ENCODE measurements at regions not wholly inside any gene's neighbourhood (a gene's known extent, or its start where the extent isn't known, plus 50 kb on each side); places are given as distances from the start of the nearest gene placed in this dataset.

GRCh38 chr18:28786926-28787325 lies 610.0 kb upstream of the CDH2 start:
- Histone ChIP-seq H3K4me2 (ENCODE audit: control insufficient read depth, insufficient read depth) (no peak overlapping the region), H2AFZ (ENCODE audit: control insufficient read depth, low read depth, low read length) (no peak overlapping the region), H3K27ac (ENCODE audit: control insufficient read depth, insufficient read depth) (no peak overlapping the region), H3K9me3 (replicated peaks; ENCODE audit: control insufficient read depth, insufficient read depth, low read length) (no peaks in the 10 kb centered on the region), H3K4me3 (no peak overlapping the region), H3K9ac (ENCODE audit: control insufficient read depth, insufficient read depth, low read length) (no peak overlapping the region), H3K36me3 (ENCODE audit: control insufficient read depth in 2 of 2, insufficient read depth in 2 of 2, low read length in 1 of 2) (no peaks in the 10 kb centered on the region), H4K20me1 (ENCODE audit: control insufficient read depth, insufficient read depth) (no peaks in the 10 kb centered on the region), H3K27me3 (replicated peaks in 1 of 2; ENCODE audit: control insufficient read depth in 2 of 2, insufficient read depth in 2 of 2, low read length in 1 of 2) (no peaks in the 10 kb centered on the region), H3K79me2 (ENCODE audit: control insufficient read depth, insufficient read depth, low read length) (no peaks in the 10 kb centered on the region), H3K4me1 (ENCODE audit: control insufficient read depth, insufficient read depth, low read length) (no peaks in the 10 kb centered on the region)
- in situ Hi-C loops (cut with MboI) = no loop called here
- CTCF ChIA-PET = interaction anchor here (0.9 to 1.2 kb wide), 2 partner anchors 9 to 18 kb away, joined by 3 read pairs; no protein-coding TSS in a partner anchor
- RAD21 ChIA-PET (ENCODE audit: unreplicated experiment) = no interaction called here
- DNase-seq (ENCODE audit: low read depth, low spot score) = no peak
- BruUV-seq (replicated peaks) = no TSS peak
- POLR2A ChIA-PET = no interaction called here
- SMC1A ChIA-PET (ENCODE audit: uncharacterized antibody, unreplicated experiment) = no interaction called here
- WGBS (ENCODE audit: insufficient coverage, insufficient replicate concordance, low lambda C conversion rate, missing lambda C conversion rate) = 0% methylated on average over 3 of the region's 3 CpGs
- no peak for FAIRE-seq
- intact Hi-C loops (cut with micrococcal nuclease; ENCODE audit: unreplicated experiment) = no loop called here
- no peak for ATAC-seq
- TF ChIP-seq E2F8 (IDR thresholded peaks at IDR 0.05; ENCODE audit: low read depth, partially characterized antibody) (no peak), FOXK2 (IDR thresholded peaks at IDR 0.05) (no peak), YBX1 (IDR thresholded peaks at IDR 0.05) (no peak), PBX3 (IDR thresholded peaks at IDR 0.05; ENCODE audit: insufficient replicate concordance, low read depth, low read length) (no peak), MAX (IDR thresholded peaks at IDR 0.05; ENCODE audit: low read depth, low read length) (no peak), SREBF1 (IDR thresholded peaks at IDR 0.05; ENCODE audit: low read length) (no peak), STAT1 (conservative IDR thresholded peaks at IDR 0.05) (no peak), ELK1 (IDR thresholded peaks at IDR 0.05; ENCODE audit: low read depth, low read length) (no peak), SP1 (IDR thresholded peaks at IDR 0.05; ENCODE audit: low read depth, low read length) (no peak), FOS (IDR thresholded peaks at IDR 0.05; ENCODE audit: borderline replicate concordance, extremely low read depth, insufficient read length) (no peak), ZBTB33 (IDR thresholded peaks at IDR 0.05) (no peak), TCF12 (IDR thresholded peaks at IDR 0.05; ENCODE audit: low read depth, low read length) (no peak), HSF1 (IDR thresholded peaks at IDR 0.05; ENCODE audit: low read depth, low read length) (no peak)
